H9 (cell line): ENCODE measurements at regions not wholly inside any gene's neighbourhood (a gene's known extent, or its start where the extent isn't known, plus 50 kb on each side); places are given as distances from the start of the nearest gene placed in this dataset.

Experiments used
- DNase-seq: peaks from one replicate; pipeline ENCODE4 v3.0.0-alpha.2; 2017
- H2AFZ ChIP-seq: one replicate; pipeline ENCODE4 v1.6.1; 2013; ENCODE audit warnings: mild to moderate bottlenecking, low read length, control low read depth, moderate library complexity
- H2AK5ac ChIP-seq: 2 replicates; pipeline ENCODE4 v1.6.1; 2013; ENCODE audit warnings: low read length, control low read depth, mixed read lengths; ENCODE audit not compliant: insufficient read length
- H2BK120ac ChIP-seq: one replicate; pipeline ENCODE4 v1.6.1; 2013; ENCODE audit warnings: low read depth, mild to moderate bottlenecking, low read length, control low read depth, inconsistent platforms; ENCODE audit not compliant: poor library complexity, severe bottlenecking
- H2BK12ac ChIP-seq: 2 replicates; pipeline ENCODE4 v1.6.1; 2013; ENCODE audit warnings: low read length, control low read depth, mixed read lengths, low read depth; ENCODE audit not compliant: insufficient read length
- H2BK15ac ChIP-seq: 2 replicates; pipeline ENCODE4 v1.6.1; 2013; ENCODE audit warnings: low read depth, low read length, control low read depth
- H2BK20ac ChIP-seq: one replicate; pipeline ENCODE4 v1.6.1; 2013; ENCODE audit warnings: low read depth, mild to moderate bottlenecking, low read length, control low read depth, inconsistent platforms; ENCODE audit not compliant: poor library complexity, severe bottlenecking
- H2BK5ac ChIP-seq: 2 replicates; pipeline ENCODE4 v1.6.1; 2013; ENCODE audit warnings: low read length, control low read depth, mixed read lengths; ENCODE audit not compliant: insufficient read length
- H3K14ac ChIP-seq: 2 replicates; pipeline ENCODE4 v1.6.1; 2013; ENCODE audit warnings: low read length, control low read depth; ENCODE audit not compliant: insufficient read depth
- H3K18ac ChIP-seq: 2 replicates; pipeline ENCODE4 v1.6.1; 2013; ENCODE audit warnings: low read depth, mild to moderate bottlenecking, mixed read lengths, low read length, control low read depth; ENCODE audit not compliant: insufficient read length
- H3K23ac ChIP-seq: 2 replicates; pipeline ENCODE4 v1.6.1; 2013; ENCODE audit warnings: low read length, control low read depth, mixed read lengths, low read depth; ENCODE audit not compliant: insufficient read length
- H3K23me2 ChIP-seq: 2 replicates; pipeline ENCODE4 v1.6.1; 2013; ENCODE audit warnings: low read depth, mild to moderate bottlenecking, mixed read lengths, low read length, control low read depth; ENCODE audit not compliant: insufficient read length, poor library complexity, severe bottlenecking
- H3K27ac ChIP-seq: 2 replicates; pipeline ENCODE4 v1.5.1; 2013; ENCODE audit warnings: low read length, control low read depth, mixed read lengths, low read depth; ENCODE audit not compliant: insufficient read length
- H3K27me3 ChIP-seq: 2 replicates; pipeline ENCODE4 v1.6.1; 2013; ENCODE audit warnings: low read length, control low read depth, inconsistent platforms; ENCODE audit not compliant: insufficient read depth
- H3K4ac ChIP-seq: 2 replicates; pipeline ENCODE4 v1.6.1; 2013; ENCODE audit warnings: low read depth, mild to moderate bottlenecking, control low read depth, inconsistent platforms, low read length, moderate library complexity
- H3K4me1 ChIP-seq: 2 replicates; pipeline ENCODE4 v1.6.1; 2013; ENCODE audit warnings: low read length, control low read depth, inconsistent platforms; ENCODE audit not compliant: insufficient read depth
- H3K4me2 ChIP-seq: 2 replicates; pipeline ENCODE4 v1.6.1; 2013; ENCODE audit warnings: low read length, control low read depth, mixed read lengths; ENCODE audit not compliant: insufficient read length, insufficient read depth
- H3K56ac ChIP-seq: 2 replicates; pipeline ENCODE4 v1.6.1; 2013; ENCODE audit warnings: low read depth, mild to moderate bottlenecking, mixed read lengths, low read length, control low read depth; ENCODE audit not compliant: insufficient read length
- H3K79me1 ChIP-seq: 2 replicates; pipeline ENCODE4 v1.6.1; 2013; ENCODE audit warnings: low read depth, mild to moderate bottlenecking, moderate library complexity, low read length, control low read depth, inconsistent platforms; ENCODE audit not compliant: insufficient read depth, poor library complexity, severe bottlenecking
- H3K79me2 ChIP-seq: 2 replicates; pipeline ENCODE4 v1.6.1; 2013; ENCODE audit warnings: low read length, control low read depth, inconsistent platforms; ENCODE audit not compliant: insufficient read depth
- H3K9ac ChIP-seq: 2 replicates; pipeline ENCODE4 v1.6.1; 2013; ENCODE audit warnings: low read length, control low read depth, mixed read lengths; ENCODE audit not compliant: insufficient read length; ENCODE audit errors: extremely low read depth
- H3K9me3 ChIP-seq: one replicate; pipeline ENCODE4 v1.6.1; 2013; ENCODE audit warnings: low read depth, low read length, inconsistent platforms; ENCODE audit not compliant: control insufficient read depth
- H3T11ph ChIP-seq: one replicate; pipeline ENCODE4 v1.6.1; 2013; ENCODE audit warnings: mild to moderate bottlenecking, low read length, control low read depth, inconsistent platforms
- H4K20me1 ChIP-seq: one replicate; pipeline ENCODE4 v1.6.1; 2013; ENCODE audit not compliant: control insufficient read depth, insufficient read length, insufficient read depth
- H4K5ac ChIP-seq: 2 replicates; pipeline ENCODE4 v1.6.1; 2013; ENCODE audit warnings: low read depth, mild to moderate bottlenecking, mixed read lengths, low read length, control low read depth; ENCODE audit not compliant: insufficient read length
- H4K8ac ChIP-seq: replicated peaks from 2 replicates; pipeline ENCODE4 v1.6.1; 2013; ENCODE audit warnings: low read length, control low read depth, mixed read lengths, low read depth; ENCODE audit not compliant: insufficient read length
- H4K91ac ChIP-seq: 2 replicates; pipeline ENCODE4 v1.6.1; 2013; ENCODE audit warnings: low read depth, mild to moderate bottlenecking, moderate library complexity, mixed read lengths, low read length, control low read depth; ENCODE audit not compliant: insufficient read length
- H3K27ac Mint-ChIP-seq, 3 experiments: 2 replicates in 2 of 3; 3 replicates in 1 of 3; pipeline ENCODE4 v1.8.0; 2020 to 2021; ENCODE audit warnings: mixed read lengths in 3 of 3, mild to moderate bottlenecking in 1 of 3, moderate library complexity in 1 of 3
- H3K27me3 Mint-ChIP-seq: 2 replicates; pipeline ENCODE4 v1.8.0; 2021; ENCODE audit warnings: low read depth, mild to moderate bottlenecking, moderate library complexity, mixed read lengths
- H3K36me3 Mint-ChIP-seq, 3 experiments: 2 replicates in 2 of 3; 3 replicates in 1 of 3; pipeline ENCODE4 v1.8.0; 2020 to 2021; ENCODE audit warnings: low read depth in 3 of 3, mixed read lengths in 3 of 3; ENCODE audit not compliant: insufficient read depth in 1 of 3
- H3K4me1 Mint-ChIP-seq, 2 experiments: 2 replicates each; pipeline ENCODE4 v1.8.0; 2020; ENCODE audit warnings: mixed read lengths in 2 of 2
- H3K4me3 Mint-ChIP-seq, 2 experiments: 2 replicates in 1 of 2; 3 replicates in 1 of 2; pipeline ENCODE4 v1.8.0; 2020 to 2021; ENCODE audit warnings: mild to moderate bottlenecking in 2 of 2, mixed read lengths in 2 of 2, moderate library complexity in 1 of 2
- H3K9me3 Mint-ChIP-seq, 2 experiments: 2 replicates in 1 of 2; 3 replicates in 1 of 2; pipeline ENCODE4 v1.8.0; 2020; ENCODE audit warnings: mild to moderate bottlenecking in 2 of 2, mixed read lengths in 2 of 2, moderate library complexity in 1 of 2
- CTCF ChIP-seq: fragments of 200-600 bp; sonication (generic); conservative IDR thresholded peaks from 3 replicates; pipeline ENCODE4 v1.8.0; 2021; ENCODE audit warnings: antibody characterized with exemption, mild to moderate bottlenecking
- WGBS: extraction: QIAGEN DNeasy Blood & Tissue Kit; methylation state at CpG from one replicate; pipeline ENCODE4 v1.1.7; 2013; ENCODE audit warnings: missing lambda C conversion rate, low lambda C conversion rate, mixed read lengths; ENCODE audit not compliant: insufficient read length; ENCODE audit errors: extremely low coverage; 5-methylcytosine and 5-hydroxymethylcytosine counted together

- Histone ChIP-seq H3K9ac (no peak overlapping the region), H2AK5ac (no peak overlapping the region), H3K4me2 (no peak overlapping the region), H3K56ac (no peak overlapping the region), H4K20me1 (no peaks in the 10 kb centered on the region), H4K8ac (no peak overlapping the region), H3K79me1 (no peaks in the 10 kb centered on the region), H2BK15ac (no peak overlapping the region), H3K27ac (no peak overlapping the region), H3K27me3 (0 out of 2 replicates have a peak, but pooled peaks cover 2% of the 10 kb centered on the region), H4K91ac (no peak overlapping the region), H2BK5ac (no peak overlapping the region), H3K4ac (no peak overlapping the region), H3K23me2 (no peaks in the 10 kb centered on the region), H2AFZ (no peak overlapping the region), H2BK120ac (no peak overlapping the region), H3K18ac (no peak overlapping the region), H3K4me1 (no peaks in the 10 kb centered on the region), H3K14ac (no peak overlapping the region), H3K79me2 (no peaks in the 10 kb centered on the region), H3K9me3 (no peaks in the 10 kb centered on the region), H3K23ac (no peak overlapping the region), H3T11ph (no peak overlapping the region), H2BK20ac (no peak overlapping the region), H2BK12ac (no peak overlapping the region), H4K5ac (no peak overlapping the region)
- H3K27ac Mint-ChIP-seq, result peak overlapping the region in 1 of 3 experiments; percentile 27; a peak in 1 of 7 replicates
- TF ChIP-seq CTCF, result 0 out of 3 replicates have a peak, but pooled peaks have one; percentile 18
- H3K36me3 Mint-ChIP-seq, result no peaks in the 10 kb centered on the region
- peaks cover 6% of the 10 kb centered on the region for H3K27me3 Mint-ChIP-seq
- DNase-seq, result no peak
- WGBS, result no CpG with 5 or more reads among the region's 14 CpGs
- no peaks in the 10 kb centered on the region for H3K9me3 Mint-ChIP-seq
- peaks cover 15 to 16% of the 10 kb centered on the region in 2 experiments for H3K4me1 Mint-ChIP-seq
- H3K4me3 Mint-ChIP-seq, result no peak overlapping the region
These were observed 64.8 kb upstream of the TMEM260 start for GRCh38 chr14:56514663-56515371.
